GM18873 (cell line): ENCODE measurements at regions not wholly inside any gene's neighbourhood (a gene's known extent, or its start where the extent isn't known, plus 50 kb on each side); places are given as distances from the start of the nearest gene placed in this dataset.
"Not testable (repeated sequence)": the region's sequence is repeated elsewhere in the genome, so short reads cannot be mapped to it uniquely, and the experiment has no call there.

Experiments used
- ATAC-seq: cut with Tn5 transposase; IDR thresholded peaks from one replicate; pipeline ENCODE4 v1.9.1; 2021; ENCODE audit warnings: mild to moderate bottlenecking, moderate library complexity, moderate number of reproducible peaks; ENCODE audit not compliant: unreplicated experiment, low FRiP score

DNA sequence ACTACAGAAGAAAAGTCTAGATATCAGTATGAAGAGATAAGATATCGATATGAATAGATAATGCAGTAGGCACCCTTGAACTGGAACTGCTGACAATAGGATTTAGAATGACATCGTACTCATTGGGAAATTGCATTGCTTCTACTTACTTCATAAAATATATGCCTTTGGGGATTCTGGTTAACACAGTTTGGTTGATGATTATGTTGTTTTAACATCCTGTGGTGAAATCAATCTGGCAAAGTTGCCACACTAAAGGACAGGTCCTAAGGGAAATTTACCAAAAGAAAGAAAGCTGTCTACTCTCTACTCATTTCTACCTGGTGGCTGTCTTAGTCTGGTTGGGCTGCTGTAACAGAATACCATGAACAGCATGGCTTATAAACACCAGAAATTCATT is 417.4 kb upstream of the DPH6 start:
- no peak for ATAC-seq

DNA sequence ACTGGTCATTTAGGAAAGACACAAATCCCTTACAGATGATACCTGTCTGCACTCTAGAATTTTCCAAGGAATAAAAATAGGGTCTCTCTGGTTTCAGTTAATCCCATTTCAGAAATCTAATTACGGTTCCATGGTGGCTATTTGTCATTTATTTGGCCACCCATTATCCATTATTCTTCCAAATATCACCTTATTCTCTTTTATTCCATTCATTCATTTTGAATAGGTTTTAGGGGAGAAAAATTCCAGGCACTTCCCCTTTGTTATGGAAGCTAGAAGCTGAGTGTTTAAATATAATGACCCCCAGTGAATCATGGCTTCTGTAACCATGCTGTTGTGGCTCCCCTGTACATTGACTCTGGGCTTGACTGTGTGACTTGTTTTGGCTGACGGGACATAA is 420.8 kb upstream of the DPH6 start:
- no peak for ATAC-seq

DNA sequence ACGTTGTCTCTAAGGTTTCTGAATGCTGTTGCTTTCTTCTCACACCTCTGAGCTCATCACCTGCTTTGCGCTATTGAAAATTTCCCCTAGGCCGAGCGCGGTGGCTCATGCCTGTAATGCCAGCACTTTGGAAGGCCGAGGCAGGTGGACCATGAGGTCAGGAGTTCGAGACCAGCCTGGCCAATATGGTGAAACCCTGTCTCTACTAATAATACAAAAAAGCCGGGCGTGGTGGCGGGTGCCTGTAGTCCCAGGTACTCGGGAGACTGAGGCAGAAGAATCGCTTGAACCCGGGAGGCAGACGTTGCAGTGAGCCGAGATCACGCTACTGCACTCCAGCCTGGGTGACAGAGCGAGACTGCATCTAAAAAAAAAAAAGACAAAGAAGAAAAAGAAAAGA is 422.0 kb upstream of the DPH6 start:
- not testable (repeated sequence) for ATAC-seq

DNA sequence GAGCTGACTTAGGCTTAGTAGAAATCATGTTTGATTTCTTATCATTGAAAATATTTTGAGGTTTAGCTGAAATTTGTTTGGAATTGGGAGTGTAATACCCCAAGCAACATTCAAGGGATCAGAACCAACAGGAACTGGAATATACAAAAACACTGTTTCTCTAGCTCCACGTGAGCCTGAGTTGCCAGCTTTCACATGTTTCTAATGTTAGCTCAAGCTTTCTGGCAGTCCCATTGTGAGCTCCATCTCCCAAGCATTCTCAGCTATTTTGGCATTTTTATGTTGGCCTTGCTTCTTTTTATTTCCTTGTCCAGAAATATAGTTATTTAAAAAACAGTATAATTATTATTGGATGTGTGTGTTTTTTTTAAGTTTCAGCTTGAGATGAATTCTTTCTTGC is 427.1 kb upstream of the DPH6 start:
- no peak for ATAC-seq

DNA sequence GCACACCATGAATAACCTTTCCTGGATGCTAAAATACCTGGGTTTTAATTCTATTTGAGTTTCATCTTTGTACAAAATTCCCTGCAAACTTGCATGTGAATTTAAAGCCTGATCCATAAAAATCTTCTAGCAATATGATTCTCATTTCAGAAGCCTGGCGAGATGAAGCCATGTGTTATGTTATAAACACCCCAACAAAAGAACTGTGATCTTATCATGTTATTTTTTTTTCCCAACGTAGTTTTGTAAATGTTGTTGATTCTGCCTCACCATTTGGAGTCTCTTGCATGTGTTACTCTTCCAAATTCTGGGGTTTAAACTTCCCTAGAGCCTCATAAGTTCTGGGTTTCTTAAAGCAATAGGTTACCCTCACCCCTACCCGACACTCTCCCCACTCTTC is 428.1 kb upstream of the DPH6 start:
- ATAC-seq = no peak

DNA sequence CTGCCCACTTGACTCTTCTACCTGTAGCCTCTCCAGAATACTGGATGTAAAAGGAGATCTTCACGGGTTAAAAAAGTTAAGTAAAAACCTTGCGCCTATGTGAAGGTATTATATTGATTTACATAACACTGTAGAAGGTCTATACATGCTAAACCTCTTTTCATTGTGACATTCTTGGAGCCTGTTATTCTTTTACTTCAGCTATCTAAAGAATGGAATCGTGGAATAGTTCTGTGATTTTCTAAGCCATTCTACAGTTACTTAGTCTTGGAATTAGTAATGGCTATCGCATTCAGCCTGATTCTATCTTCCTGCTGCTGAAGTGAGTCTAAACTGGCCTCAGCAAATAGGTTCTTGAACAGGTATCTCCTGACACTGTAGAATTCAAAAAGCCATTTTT is 430.0 kb upstream of the DPH6 start:
- ATAC-seq = no peak

DNA sequence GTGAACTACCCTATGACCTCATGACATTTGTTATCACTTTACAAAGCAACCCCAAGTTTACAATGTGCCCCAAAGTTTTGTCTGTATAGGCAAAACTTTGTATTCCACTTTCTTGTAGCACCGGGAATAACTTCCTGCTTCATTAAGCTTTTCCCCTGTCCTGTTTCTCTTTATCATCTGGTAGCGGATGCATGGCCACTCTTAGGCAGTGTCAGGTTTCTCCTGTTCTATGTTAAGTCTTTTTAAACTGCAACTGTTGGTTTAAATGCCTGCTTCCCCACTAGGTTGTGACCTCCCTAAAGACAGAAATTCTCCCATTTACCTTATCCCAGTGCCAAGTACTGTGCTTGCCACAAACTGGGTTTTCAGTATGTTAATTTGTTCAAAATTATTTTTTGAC is 433.6 kb upstream of the DPH6 start:
- no peak for ATAC-seq

DNA sequence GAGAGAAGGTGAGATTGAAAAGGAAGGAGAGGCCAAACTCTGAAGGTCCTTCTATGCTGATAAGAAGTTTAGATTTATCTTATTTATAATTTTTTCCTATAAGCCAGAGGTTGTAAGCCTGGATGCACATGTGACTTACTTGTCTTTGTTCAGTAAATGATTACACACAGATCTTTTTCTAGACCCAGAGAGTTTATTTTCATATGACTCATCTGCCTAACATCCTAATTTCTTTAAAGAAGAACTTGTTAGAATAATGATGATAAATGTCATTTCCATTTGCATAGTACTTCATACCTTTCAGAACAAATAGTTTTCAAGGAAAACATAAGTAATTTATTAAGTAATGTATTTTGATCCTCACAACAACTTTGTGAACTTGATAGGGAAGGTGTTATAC is 434.8 kb upstream of the DPH6 start:
- no peak for ATAC-seq

DNA sequence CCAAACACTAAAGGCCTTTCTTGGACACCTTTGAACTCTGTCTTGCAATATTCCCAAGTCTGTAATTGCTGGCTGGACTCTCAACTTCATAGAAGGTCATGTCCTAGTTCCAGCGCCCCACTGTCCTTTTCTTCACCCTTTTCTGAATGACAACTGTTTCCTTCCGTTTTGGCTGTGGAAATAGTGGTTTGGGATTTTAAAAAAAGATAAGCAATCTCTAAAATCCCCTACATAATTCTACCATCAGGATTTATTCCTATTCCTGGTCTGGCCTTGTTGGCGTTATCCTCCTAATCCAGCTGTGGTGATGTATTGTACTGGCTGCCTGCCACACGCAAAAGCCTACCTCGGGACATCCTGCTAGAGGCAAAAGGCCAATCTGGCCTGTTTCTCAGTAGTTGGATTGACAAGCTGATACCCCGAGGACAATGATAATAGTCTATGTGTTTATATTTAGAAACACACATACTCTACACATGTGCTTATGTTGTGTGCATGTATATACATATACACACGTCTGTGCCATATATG is 440.3 kb upstream of the DPH6 start:
- no peak for ATAC-seq

DNA sequence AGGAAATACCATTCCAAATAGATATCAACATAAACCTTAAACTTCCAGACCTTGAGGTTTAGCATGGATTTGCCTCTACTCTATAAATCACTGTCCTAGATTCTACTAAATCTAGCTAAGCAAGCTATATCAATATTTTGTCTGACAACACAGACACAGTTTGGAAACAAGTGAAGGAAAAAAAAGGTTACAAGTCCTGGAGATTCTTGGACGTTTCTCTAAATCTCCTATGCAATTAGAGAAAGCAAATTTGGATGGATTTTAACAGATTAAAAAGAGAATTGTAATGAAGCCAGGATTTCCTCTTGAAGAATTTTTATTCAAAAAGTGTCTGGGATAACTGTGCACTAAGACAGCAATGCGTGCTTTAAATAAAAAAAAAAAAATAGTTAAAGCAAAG is 441.1 kb upstream of the DPH6 start:
- no peak for ATAC-seq

DNA sequence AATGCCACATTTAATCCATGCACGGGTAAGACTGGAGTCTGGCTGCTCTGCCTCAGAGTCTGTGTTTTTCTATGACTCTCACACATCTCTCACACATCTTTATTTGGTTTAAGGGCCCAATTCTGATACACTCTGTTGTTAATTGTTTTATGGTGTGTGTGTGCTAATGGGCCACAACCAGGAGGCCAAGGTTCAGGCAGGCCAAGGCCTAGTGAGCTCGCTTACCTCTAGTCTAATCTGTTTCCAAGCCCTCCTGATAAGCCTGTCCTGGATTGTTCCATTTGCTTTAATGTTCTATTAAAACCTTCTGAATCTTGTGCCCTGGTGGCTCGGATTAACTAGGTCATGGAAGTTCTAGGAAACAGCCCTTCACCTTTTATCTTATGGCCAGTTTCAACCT is 445.4 kb upstream of the DPH6 start:
- no peak for ATAC-seq

DNA sequence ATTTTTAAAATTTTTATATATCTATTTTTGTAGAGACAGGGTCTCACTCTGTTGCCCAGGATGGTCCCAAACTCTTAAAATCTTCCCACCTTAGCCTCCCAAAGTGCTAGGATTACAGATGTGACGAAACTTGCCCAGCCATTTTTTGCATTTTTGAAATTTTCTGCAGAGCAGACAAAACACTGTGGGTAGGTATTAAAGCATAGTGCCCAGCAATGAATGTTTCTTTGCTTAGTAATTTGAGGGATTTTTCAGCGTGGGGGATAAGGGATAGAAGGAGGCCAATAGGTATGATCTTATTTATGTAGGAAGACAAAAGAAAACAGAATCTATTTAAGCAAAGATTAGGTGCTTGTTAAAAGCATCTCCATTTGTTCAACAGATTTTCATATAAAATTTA is 446.8 kb upstream of the DPH6 start:
- ATAC-seq = no peak

DNA sequence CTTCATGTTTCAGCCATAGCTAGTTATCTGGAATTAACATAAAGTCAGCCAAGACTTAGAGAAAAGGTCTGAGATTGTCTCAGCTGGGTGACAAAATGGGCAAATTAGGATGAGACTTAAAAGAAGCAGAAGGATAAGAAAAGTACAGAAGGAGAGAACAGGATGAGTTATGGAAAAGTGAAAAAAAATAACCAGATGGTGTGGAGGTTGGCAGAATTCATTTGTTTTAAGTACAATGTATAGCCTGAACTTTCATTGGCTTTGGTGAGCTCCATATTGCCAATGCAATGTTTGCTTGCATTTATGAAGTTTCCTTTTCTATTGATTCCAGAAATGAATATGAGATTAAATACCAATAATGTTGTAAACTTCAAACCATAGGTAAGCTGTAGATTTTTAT is 447.2 kb upstream of the DPH6 start:
- ATAC-seq = no peak

DNA sequence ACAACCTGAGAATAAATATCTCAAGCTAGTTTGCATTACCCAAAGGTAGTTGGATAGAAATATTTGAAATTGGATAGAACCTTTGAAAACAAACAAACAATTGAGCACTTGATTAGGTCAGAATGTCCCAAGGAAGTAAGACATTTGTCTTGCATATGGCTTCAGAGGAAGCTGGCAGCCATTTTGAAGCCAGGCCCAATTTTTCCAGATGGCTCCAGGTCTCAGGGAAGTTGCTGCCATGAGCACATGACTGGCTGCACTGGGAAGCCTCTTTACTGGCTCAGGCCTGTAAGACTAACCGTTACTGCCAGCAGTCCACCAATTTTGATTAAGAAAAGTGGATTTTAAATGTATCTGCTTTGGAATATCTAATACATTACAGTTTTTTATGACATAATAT is 448.9 kb upstream of the DPH6 start:
- ATAC-seq = no peak

DNA sequence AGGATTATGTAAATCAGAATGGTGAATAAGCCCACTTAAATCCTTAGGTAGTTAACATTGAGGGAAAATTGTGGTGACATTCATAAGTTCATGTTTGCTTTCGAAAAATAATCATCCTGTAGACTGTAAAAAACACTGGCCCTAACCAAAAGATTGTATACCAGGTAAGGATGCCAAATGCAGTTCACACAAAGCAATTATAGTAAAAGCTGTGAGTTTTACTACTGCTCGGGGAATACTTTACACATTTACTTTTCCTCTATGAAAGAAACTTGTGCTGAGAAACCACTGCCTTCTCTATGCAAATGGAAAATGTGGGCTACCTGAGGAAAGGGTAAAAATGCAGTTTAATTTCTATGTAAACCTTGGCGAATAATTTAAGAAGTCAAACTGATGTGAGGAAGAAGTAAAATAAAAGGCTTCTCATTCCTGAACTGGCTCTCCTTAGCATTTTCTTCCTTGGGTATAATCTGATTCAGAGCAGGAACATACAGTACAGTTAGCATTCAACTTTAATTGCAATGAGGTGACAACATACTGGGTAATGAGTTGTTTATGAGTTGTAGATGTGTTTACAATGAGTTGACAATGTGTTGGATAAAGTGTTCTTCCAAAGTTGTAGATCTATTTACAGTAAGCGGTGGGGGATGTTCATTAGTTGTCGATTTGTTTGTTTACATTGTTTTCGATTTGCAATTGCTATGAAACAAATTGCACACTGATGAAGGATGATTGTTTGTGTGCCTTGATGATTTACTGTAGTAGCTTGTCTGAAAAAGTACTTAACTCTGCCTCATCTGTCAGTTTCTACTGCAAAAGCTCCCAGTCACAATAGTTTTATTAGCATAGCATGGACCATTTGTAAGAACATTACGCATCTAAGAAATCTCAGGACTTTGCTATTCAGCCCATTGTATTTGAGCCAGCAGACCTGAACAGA is 453.0 kb upstream of the DPH6 start:
- ATAC-seq = no peak

DNA sequence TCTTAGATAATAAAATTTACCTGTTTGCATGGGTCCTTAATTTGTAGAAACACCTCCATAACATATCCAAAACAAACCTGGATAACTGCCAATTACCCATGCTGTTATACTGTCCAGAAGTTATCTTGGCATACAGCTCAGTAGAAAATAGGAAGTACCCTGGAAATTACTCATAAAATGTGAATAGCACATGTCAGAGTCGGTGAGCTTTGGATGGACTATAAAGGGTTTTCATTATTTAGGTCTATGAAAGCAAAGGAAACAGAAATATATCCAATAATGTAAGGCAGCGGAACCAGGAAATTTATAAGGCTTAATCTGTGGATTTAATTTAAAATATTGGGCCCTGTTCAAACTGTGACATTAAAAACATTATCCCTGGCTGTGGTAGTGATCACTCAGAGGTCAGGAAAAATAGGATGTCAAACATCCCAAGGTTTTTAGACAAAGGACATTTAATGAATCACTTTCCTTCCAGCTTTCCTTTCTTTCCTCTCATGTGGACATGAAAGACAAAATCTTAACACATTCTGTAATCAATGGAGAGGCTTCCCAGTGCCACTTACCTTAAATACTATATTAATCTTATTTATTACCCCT is 459.0 kb upstream of the DPH6 start:
- ATAC-seq = no peak

DNA sequence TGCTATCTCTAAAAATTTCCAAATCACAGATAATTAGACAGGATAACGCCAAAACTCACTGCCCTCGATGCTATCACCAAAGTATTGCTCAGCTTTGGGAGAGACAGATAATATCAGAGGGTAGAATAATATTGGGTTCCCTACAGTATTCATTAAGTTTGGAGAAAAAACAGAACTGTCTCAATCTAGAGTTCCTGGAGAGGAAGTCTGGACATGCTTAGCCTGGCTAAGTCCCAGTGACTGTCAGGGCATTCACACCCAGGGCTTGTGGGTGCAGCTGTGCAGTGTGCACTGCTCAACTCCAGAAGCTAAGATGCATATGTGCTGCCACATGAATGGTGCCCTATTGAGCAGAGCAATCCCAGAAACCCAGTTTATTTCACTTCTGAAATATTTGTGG is 459.6 kb upstream of the DPH6 start:
- ATAC-seq = no peak

DNA sequence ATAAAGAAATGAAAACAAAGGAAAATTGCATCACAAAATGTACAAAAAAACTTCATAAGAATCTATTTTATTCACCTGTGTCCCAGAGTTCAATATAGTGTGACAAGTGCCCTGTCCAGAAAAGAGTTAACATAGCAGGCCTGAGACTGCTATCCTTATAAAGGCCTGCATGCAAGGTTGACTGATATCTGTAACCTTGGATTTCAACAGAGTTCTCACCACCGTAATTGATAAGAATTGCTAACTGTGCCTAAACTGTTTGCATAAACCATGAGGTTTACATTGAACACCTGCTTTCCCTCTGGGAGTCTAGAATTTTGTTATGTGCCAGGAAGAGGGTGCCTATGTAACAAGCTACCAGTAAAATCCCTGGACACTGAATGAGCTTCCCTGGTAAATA is 461.7 kb upstream of the DPH6 start:
- ATAC-seq = no peak

DNA sequence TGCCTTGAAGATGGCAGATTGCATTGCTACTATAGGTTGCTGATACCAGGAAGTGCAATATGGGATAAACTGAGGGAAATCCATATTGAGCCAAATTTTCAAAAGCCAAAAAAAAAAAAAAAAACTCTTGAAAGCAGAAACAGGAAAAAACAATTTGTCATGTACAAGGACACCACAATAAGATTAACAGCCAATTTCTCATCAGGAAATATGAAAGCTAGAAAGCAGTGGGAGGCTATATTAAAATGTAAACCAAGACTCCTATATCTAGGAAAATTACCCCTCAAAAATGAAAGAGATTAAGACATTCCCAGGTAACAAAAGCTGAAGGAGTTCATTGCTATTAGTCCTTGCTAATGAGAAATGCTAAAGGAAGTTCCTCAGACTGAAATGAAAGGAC is 462.8 kb upstream of the DPH6 start:
- ATAC-seq = no peak

DNA sequence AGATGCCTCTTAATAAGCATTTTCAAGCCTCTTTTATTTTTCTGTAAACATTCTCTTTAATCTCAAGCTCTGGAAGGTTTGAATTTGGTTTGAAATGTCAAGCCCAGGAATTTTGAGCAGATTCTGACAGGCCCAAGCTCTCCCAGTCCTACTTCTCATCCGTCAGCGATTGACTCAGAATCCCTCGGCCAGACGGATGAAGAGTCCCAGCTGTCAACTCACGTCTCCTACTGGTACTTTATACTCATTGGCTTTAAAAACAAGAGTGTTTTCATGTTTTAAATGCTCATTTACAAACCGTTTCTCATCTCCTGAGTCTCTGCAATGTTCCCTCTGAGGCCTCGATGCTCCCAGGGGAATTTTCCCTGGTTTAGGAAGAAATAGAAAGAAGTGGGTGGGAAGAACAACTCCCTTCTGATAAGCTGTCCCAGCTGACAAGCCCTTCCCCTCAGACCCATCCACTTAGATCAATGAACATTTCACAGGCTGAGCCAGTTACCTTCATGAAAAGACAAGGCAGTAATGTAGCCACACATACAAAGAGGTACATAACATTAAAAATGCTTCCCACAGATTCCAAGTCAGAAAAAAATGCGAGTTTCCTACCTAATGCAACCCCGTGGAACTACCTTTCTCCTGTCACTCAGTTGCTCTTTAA is 478.2 kb upstream of the DPH6 start:
- no peak for ATAC-seq

DNA sequence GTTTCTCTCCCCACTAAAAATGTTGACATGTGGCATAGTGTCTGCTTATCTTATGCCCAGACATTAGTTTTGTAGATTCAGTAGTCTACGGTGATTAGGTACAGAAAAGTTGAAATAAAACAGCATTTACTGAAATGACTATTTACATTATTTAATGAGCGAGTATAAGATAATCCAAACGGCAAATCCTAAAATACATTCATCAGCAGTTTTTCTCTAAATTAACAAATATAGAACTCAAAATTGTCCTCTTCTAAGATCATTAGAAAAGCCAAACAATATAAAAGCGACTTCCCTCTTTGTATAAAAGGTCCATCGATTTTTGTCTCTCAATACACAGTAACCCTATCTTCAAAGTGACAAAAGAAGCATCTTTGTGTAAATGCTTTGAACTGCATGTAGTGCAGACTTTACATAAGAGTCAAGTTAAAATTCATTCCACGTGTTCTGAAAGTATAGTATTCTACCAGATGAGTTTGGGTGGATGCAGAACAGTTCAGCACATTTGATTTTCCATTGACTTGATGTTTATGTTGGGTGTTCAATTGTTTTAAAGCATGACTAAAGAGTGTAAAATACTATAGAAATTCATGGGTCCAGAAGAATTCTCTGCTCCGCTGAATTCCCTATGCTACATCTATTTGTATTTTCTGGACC is 480.8 kb upstream of the DPH6 start:
- ATAC-seq = no peak
